ENCODE measurements at regions not wholly inside any gene's neighbourhood (a gene's known extent, or its start where the extent isn't known, plus 50 kb on each side); places are given as distances from the start of the nearest gene placed in this dataset.

GRCh38 chr5:158313733-158314464, 455.0 kb upstream of the CLINT1 start:
- ChIA-PET CTCF (ENCODE audit: unreplicated experiment) (no interaction called here), POLR2A (interaction anchor here (0.6 to 1.5 kb wide), 3 partner anchors 11 to 245 kb away, joined by 3 to 6 read pairs (median 3); no protein-coding TSS in a partner anchor)
- intact Hi-C loops (cut with micrococcal nuclease; ENCODE audit: unreplicated experiment), result no loop called here
- Histone ChIP-seq H3K36me3 (ENCODE audit: insufficient read depth, low read length) (no peaks in the 10 kb centered on the region), H3K79me2 (ENCODE audit: insufficient read depth, low read depth, low read length) (no peaks in the 10 kb centered on the region), H3K9me3 (ENCODE audit: low read length) (no peaks in the 10 kb centered on the region), H2AFZ (ENCODE audit: low read length) (no peak overlapping the region), H3K27ac (ENCODE audit: low read depth, low read length, poor library complexity, severe bottlenecking) (no peak overlapping the region), H4K20me1 (ENCODE audit: insufficient read depth, low read length) (no peaks in the 10 kb centered on the region), H3K4me2 (ENCODE audit: low read length) (no peak overlapping the region), H3K4me1 (ENCODE audit: insufficient read depth, low read length, poor library complexity, severe bottlenecking) (no peaks in the 10 kb centered on the region), H3K9me2 (ENCODE audit: insufficient read depth, low read length) (no peaks in the 10 kb centered on the region), H3K4me3 (ENCODE audit: low read depth, low read length, poor library complexity, severe bottlenecking) (no peak overlapping the region)
- BruUV-seq (replicated peaks), result no TSS peak
- TF ChIP-seq CTCF (conservative IDR thresholded peaks at IDR 0.05; ENCODE audit: low read length) (no peak), EZH2phosphoT487 (IDR thresholded peaks at IDR 0.05; ENCODE audit: borderline replicate concordance, low read depth, low read length) (no peak)
- no peak for DNase-seq (ENCODE audit: low spot score)

- Histone ChIP-seq H4K20me1 (ENCODE audit: insufficient read depth, low read length) (no peaks in the 10 kb centered on the region), H3K27ac (ENCODE audit: low read depth, low read length, poor library complexity, severe bottlenecking) (no peak overlapping the region), H3K36me3 (ENCODE audit: insufficient read depth, low read length) (no peaks in the 10 kb centered on the region), H3K4me3 (ENCODE audit: low read depth, low read length, poor library complexity, severe bottlenecking) (no peak overlapping the region), H2AFZ (ENCODE audit: low read length) (no peak overlapping the region), H3K9me3 (ENCODE audit: low read length) (no peaks in the 10 kb centered on the region), H3K79me2 (ENCODE audit: insufficient read depth, low read depth, low read length) (no peaks in the 10 kb centered on the region), H3K4me1 (ENCODE audit: insufficient read depth, low read length, poor library complexity, severe bottlenecking) (no peaks in the 10 kb centered on the region), H3K9me2 (ENCODE audit: insufficient read depth, low read length) (no peaks in the 10 kb centered on the region), H3K4me2 (ENCODE audit: low read length) (no peak overlapping the region)
- intact Hi-C loops (cut with micrococcal nuclease; ENCODE audit: unreplicated experiment), result no loop called here
- no peak for TF ChIP-seq CTCF (conservative IDR thresholded peaks at IDR 0.05; ENCODE audit: low read length)
- TF ChIP-seq EZH2phosphoT487 (IDR thresholded peaks at IDR 0.05; ENCODE audit: borderline replicate concordance, low read depth, low read length), result no peak
- ChIA-PET POLR2A (no interaction called here), CTCF (ENCODE audit: unreplicated experiment) (no interaction called here)
- no peak for DNase-seq (ENCODE audit: low spot score)
- no TSS peak for BruUV-seq (replicated peaks)
Observed at GRCh38 chr5:158313027-158313732, 454.2 kb upstream of the CLINT1 start.
